ENCODE measurements at regions not wholly inside any gene's neighbourhood (a gene's known extent, or its start where the extent isn't known, plus 50 kb on each side); places are given as distances from the start of the nearest gene placed in this dataset.

GRCh38 chr5:158288272-158288657 is 429.3 kb upstream of the CLINT1 start:
- DNase-seq = no peak

- no peak for DNase-seq
Observed at GRCh38 chr5:158287643-158288271, 428.8 kb upstream of the CLINT1 start.

GRCh38 chr5:158286827-158287226 is 427.9 kb upstream of the CLINT1 start:
- DNase-seq = no peak

- no peak for DNase-seq
Observed at GRCh38 chr5:158285698-158286097, 426.8 kb upstream of the CLINT1 start.

- no peak for DNase-seq
Observed at GRCh38 chr5:158284242-158284641, 425.3 kb upstream of the CLINT1 start.

- no peak for DNase-seq
Observed at GRCh38 chr5:158283397-158283796, 424.5 kb upstream of the CLINT1 start.

GRCh38 chr5:158278216-158278925 is 419.4 kb upstream of the CLINT1 start:
- DNase-seq = no peak

GRCh38 chr5:158277276-158277675 is 418.3 kb upstream of the CLINT1 start:
- DNase-seq = no peak

- no peak for DNase-seq
Observed at GRCh38 chr5:158276692-158277091, 417.7 kb upstream of the CLINT1 start.

- no peak for DNase-seq
Observed at GRCh38 chr5:158275511-158275910, 416.6 kb upstream of the CLINT1 start.

- no peak for DNase-seq
Observed at GRCh38 chr5:158273035-158273434, 414.1 kb upstream of the CLINT1 start.

- no peak for DNase-seq
Observed at GRCh38 chr5:158272409-158272808, 413.5 kb upstream of the CLINT1 start.

- DNase-seq = no peak
Observed at GRCh38 chr5:158270996-158271554, 412.1 kb upstream of the CLINT1 start.

- DNase-seq = no peak
Observed at GRCh38 chr5:158268286-158268685, 409.3 kb upstream of the CLINT1 start.

- no peak for DNase-seq
Observed at GRCh38 chr5:158267228-158267627, 408.3 kb upstream of the CLINT1 start.

GRCh38 chr5:158265931-158266700 is 407.2 kb upstream of the CLINT1 start:
- DNase-seq = no peak

GRCh38 chr5:158265346-158265745 is 406.4 kb upstream of the CLINT1 start:
- no peak for DNase-seq

- DNase-seq = no peak
Observed at GRCh38 chr5:158264264-158264663, 405.3 kb upstream of the CLINT1 start.

- no peak for DNase-seq
Observed at GRCh38 chr5:158261674-158262367, 402.9 kb upstream of the CLINT1 start.

GRCh38 chr5:158256096-158256495 is 397.2 kb upstream of the CLINT1 start:
- no peak for DNase-seq

GRCh38 chr5:158255609-158256008 is 396.7 kb upstream of the CLINT1 start:
- DNase-seq = no peak

GRCh38 chr5:158246661-158247060 is 387.7 kb upstream of the CLINT1 start:
- no peak for DNase-seq

- no peak for DNase-seq
Observed at GRCh38 chr5:158245513-158245912, 386.6 kb upstream of the CLINT1 start.

Data from 8988T (cell line).